ENCODE measurements at regions not wholly inside any gene's neighbourhood (a gene's known extent, or its start where the extent isn't known, plus 50 kb on each side); places are given as distances from the start of the nearest gene placed in this dataset.

DNA sequence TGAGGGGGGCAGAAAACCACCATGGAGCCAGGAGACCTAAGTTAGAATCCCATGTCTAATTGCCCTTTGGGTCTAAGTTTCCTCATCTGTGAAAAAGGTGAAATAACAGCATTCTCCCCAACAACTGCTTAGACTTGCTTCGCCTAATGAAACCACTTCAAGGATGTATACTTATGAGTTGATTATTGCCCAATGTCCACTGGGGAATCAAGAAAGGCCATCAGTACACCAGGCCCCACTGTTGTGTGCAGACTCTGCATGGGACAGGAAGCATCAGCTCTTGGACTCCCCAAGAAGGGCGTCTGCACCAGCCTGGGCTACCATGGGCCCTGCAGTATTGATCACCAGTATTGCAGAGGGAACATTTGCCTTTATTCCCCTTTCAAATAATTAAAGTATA lies 189.6 kb downstream of the MAFB start:
- H3K4me1 ChIP-seq (ENCODE audit: insufficient read depth, low read length): peaks cover 72% of the 10 kb centered on the region
- H3K27me3 ChIP-seq (ENCODE audit: insufficient read depth, low read length): no peaks in the 10 kb centered on the region
- no peaks in the 10 kb centered on the region for H3K9me3 ChIP-seq (ENCODE audit: low read depth, low read length)
- no peak overlapping the region for H3K4me3 ChIP-seq (ENCODE audit: low read length)

DNA sequence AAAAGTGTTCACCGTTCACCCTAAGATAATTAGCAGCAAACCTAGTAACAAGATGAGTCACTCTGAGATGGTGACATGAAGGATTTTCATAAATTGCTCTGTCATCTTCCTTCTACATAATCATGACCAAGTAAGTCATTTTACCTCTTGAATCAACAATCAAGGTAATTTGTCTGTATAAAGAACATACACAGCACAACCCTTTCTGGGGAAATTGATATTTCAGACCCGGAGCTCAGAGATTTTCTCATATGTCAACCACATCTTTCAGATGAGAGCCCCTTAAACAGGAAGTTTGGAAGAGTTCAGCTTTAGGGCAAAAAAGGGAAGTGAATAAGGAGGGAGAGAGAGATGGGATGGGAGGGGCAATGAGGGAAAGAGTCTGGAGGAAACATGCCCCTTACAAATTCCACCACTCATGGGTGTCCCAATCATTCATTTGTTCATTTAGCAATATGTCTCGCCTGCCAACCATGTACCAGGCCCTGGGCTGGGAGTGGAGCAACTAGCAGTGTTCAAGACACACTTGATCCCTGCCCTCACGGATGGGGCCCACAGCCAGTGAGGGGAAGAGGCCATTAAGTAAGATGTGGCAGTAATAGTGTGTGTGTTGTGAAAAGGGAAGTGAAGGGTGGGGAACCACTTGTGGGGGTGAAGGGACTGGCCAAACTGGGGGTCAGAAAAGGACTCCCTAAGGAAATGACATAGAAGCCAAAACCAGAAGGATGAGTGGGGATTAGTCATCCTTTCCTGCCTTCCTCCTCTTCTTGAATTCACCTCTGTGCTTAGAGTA lies 190.9 kb downstream of the MAFB start:
- Histone ChIP-seq H3K9me3 (ENCODE audit: low read depth, low read length) (no peaks in the 10 kb centered on the region), H3K4me1 (ENCODE audit: insufficient read depth, low read length) (peaks cover 74% of the 10 kb centered on the region), H3K4me3 (ENCODE audit: low read length) (no peak overlapping the region), H3K27me3 (ENCODE audit: insufficient read depth, low read length) (no peaks in the 10 kb centered on the region)

DNA sequence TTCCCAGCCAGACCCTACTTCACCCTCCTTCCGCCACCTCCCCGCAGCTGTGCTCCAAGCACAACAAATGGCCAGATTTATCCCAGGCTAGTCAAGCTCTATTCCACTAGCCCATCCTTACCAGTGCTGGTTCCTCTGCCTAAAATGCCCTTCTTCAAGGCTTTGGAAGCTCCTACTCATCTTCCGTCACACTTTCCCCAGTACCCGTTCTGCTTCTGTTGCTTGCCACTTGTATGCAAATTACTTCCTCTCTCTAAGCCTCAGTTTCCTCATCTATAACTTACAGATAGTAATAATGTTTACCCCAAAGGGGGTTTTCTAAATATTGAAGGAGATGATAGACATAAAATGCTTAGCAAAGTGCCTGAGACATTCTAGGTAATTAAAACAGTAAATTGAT lies 193.1 kb downstream of the MAFB start:
- H3K4me1 ChIP-seq (ENCODE audit: insufficient read depth, low read length): peaks cover 84% of the 10 kb centered on the region
- no peaks in the 10 kb centered on the region for H3K9me3 ChIP-seq (ENCODE audit: low read depth, low read length)
- no peak overlapping the region for H3K4me3 ChIP-seq (ENCODE audit: low read length)
- H3K27me3 ChIP-seq (ENCODE audit: insufficient read depth, low read length): no peaks in the 10 kb centered on the region

DNA sequence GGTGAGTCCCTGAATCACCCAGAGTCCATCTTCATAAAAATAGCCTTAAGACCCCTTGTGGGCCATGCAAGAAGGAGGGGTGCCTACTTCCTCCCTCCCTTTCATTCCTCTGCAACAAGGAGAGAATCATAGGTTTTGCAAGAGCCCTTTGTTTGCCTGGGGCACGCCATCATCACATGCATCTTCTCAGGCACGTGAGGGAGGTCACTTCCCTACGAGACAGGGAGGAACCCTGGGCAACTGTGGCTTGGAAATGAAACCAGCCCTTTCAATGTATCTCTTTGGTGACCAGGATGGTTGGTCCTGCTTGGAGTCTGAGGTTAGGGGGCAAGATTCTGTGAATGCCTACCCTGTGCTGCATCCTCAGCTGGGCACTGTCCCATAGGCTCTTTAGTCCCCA lies 194.8 kb downstream of the MAFB start:
- Histone ChIP-seq H3K4me3 (ENCODE audit: low read length) (no peak overlapping the region), H3K9me3 (ENCODE audit: low read depth, low read length) (no peaks in the 10 kb centered on the region), H3K4me1 (ENCODE audit: insufficient read depth, low read length) (peaks cover 78% of the 10 kb centered on the region), H3K27me3 (ENCODE audit: insufficient read depth, low read length) (no peaks in the 10 kb centered on the region)

DNA sequence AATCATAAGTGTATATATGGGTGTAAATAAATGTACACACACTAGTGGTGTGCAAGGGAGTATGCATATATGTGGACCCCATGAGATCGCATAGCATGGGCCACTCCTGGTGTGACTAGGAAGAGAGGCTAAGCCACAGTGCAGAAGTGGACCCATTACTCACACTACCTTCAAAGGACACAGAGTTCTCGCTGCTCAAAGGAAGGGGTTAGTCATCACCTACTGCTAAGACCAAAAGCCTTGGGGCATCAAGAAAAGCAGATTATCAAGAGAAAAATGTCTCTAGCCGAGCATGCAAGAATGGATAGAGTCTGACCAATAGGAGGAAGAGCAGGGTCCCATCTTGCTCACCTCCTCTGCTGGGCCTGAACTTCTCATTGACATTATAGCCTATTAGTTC lies 195.5 kb downstream of the MAFB start:
- Histone ChIP-seq H3K4me3 (ENCODE audit: low read length) (no peak overlapping the region), H3K4me1 (ENCODE audit: insufficient read depth, low read length) (peaks cover 71% of the 10 kb centered on the region), H3K27me3 (ENCODE audit: insufficient read depth, low read length) (no peaks in the 10 kb centered on the region), H3K9me3 (ENCODE audit: low read depth, low read length) (no peaks in the 10 kb centered on the region)

DNA sequence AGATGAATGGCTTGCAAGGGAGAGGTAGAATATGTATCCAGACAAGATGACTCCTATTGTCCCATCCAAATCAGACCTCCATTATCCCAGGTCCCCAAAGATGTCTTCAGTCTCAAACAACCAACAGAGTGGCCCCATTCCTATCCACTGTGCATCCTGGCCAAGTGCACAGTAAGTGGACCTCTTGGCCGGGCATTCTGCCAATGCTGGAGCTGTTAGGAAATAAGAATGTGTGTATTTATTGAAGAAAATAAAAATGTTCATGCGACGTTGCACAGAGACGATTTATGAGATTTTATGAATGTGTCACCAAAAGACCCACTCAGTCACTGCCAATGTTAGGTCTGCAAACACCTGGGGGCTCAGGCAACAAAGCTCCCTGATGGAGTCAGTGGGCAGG lies 196.0 kb downstream of the MAFB start:
- H3K4me1 ChIP-seq (ENCODE audit: insufficient read depth, low read length): peaks cover 68% of the 10 kb centered on the region
- H3K4me3 ChIP-seq (ENCODE audit: low read length): no peak overlapping the region

DNA sequence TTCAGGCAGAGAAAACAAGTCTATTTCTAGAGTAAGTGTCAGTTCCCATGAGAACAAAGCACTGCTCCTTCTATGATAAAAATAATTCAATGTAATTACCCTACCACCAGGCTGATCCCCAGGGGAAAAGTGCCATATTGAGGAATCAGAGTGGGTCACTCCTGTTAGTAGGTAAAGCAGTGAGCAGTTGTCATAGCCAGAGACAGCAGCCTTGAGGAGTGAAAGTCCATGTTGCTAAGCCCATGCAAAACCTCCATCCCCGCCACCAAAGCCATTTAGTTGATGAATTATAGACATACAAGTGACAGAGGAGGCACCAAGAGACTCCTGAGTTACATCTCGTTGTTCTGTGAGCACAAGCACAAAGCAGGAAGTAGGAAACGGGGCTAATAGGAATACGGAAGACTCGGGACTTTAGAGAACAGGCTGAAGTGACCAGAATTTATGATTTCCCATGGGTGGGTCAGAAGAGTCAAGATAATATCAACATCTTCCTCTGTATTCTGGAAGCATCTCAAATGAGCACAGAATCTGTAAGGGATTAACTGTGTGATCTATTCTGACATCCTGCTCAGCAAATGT lies 197.9 kb downstream of the MAFB start:
- peaks cover 54% of the 10 kb centered on the region for H3K4me1 ChIP-seq (ENCODE audit: insufficient read depth, low read length)
- no peaks in the 10 kb centered on the region for H3K9me3 ChIP-seq (ENCODE audit: low read depth, low read length)
- no peak overlapping the region for H3K4me3 ChIP-seq (ENCODE audit: low read length)
- no peaks in the 10 kb centered on the region for H3K27me3 ChIP-seq (ENCODE audit: insufficient read depth, low read length)

More for the DNA sequence above, 196.0 kb downstream of the MAFB start:
- Histone ChIP-seq H3K9me3 (ENCODE audit: low read depth, low read length) (no peaks in the 10 kb centered on the region), H3K27me3 (ENCODE audit: insufficient read depth, low read length) (no peaks in the 10 kb centered on the region)

DNA sequence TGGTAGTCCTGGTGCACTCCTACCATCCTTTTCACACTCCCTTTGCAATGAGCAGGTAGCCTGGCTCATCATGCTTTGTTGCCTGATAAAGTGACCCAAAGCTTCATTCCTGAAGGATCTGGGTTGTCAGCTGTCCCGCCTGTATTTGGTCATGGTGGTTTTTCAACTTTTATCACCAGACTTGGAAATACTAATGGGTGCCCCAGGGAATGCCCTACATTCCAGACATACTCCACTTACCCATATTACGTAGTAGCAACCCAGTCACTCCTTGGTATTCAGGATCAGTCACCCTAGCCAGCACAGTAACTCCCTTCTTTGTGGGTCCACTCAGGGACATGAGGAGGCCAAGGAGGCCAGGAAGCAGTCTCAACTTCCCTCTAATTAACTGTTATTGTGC lies 199.2 kb downstream of the MAFB start:
- Histone ChIP-seq H3K4me1 (ENCODE audit: insufficient read depth, low read length) (peaks cover 42% of the 10 kb centered on the region), H3K4me3 (ENCODE audit: low read length) (no peak overlapping the region), H3K9me3 (ENCODE audit: low read depth, low read length) (no peaks in the 10 kb centered on the region), H3K27me3 (ENCODE audit: insufficient read depth, low read length) (no peaks in the 10 kb centered on the region)

DNA sequence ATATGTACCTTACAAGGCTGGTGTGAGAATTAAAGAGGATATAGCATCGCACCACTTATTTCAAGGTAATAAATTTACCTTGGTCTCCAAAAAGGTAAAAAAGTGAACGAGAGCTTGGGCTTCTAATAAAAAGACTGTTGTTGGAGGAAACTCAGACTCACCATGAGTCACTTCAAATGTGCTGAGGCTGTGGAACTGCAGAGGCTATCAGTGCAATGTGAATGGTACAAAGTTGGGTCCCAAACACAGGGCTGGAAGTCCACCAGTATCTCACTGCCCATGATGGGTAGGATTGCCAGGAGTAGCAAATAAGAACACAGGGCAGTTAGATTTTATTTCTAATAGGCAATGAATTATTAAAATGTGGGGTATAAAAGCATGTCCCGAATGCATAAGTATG lies 200.6 kb downstream of the MAFB start:
- peaks cover 27% of the 10 kb centered on the region for H3K4me1 ChIP-seq (ENCODE audit: insufficient read depth, low read length)
- H3K27me3 ChIP-seq (ENCODE audit: insufficient read depth, low read length): no peaks in the 10 kb centered on the region
- H3K9me3 ChIP-seq (ENCODE audit: low read depth, low read length): no peaks in the 10 kb centered on the region

DNA sequence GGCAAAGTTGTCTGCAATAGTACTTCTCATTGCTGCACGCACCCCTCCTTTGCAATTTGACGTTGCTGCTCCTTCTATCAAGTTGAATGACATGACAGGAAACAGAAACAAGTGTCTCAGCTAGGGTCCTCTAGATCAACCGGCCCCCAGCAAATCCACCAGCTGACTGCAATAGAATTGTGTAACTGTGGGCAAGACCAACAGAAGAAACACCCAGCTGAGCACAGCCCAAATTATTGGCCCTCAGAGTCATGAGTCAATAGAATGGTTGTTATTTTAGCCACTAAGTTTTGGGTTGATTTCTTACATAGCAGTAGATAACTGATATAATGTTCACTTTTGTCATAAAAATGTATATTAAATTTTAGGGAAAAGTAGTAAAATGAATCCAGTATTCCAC lies 202.7 kb downstream of the MAFB start:
- no peaks in the 10 kb centered on the region for H3K27me3 ChIP-seq (ENCODE audit: insufficient read depth, low read length)
- H3K9me3 ChIP-seq (ENCODE audit: low read depth, low read length): no peaks in the 10 kb centered on the region
- peaks cover 6% of the 10 kb centered on the region for H3K4me1 ChIP-seq (ENCODE audit: insufficient read depth, low read length)
- H3K4me3 ChIP-seq (ENCODE audit: low read length): no peak overlapping the region

More for the DNA sequence above, 200.6 kb downstream of the MAFB start:
- no peak overlapping the region for H3K4me3 ChIP-seq (ENCODE audit: low read length)

DNA sequence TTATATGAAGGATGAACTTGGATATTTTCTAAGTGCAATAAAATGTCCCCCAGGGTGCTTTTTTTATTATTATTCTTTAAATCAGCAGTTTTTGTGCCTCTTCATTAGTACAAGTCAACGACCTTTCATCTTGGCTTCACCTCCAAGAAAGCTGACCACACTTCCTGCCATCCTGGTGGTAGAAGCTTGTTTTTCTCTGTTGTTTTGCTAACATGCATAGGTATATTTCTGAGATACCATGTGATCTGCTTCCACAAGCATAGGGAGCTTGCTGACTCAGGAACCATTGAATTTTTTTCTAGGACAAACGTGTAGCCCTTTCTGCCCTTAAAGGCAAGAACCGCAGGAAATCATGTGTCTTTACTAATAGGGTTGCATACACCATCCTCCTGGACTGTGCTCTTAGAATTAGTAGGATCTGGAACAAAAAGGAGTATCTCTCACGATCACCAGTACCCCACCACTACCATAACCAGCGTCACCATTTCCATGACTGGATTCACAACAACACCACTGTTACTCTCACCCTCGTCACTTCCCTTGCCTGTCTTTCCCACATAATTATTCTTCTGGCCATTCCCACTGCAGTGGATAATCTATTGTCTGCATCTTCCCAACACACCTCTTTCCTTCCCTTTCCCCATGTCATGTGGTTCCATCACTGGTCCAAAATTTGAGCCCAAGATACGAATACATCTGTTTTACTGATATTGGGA lies 207.1 kb downstream of the MAFB start:
- Histone ChIP-seq H3K27me3 (ENCODE audit: insufficient read depth, low read length) (no peaks in the 10 kb centered on the region), H3K4me1 (ENCODE audit: insufficient read depth, low read length) (no peaks in the 10 kb centered on the region), H3K4me3 (ENCODE audit: low read length) (no peak overlapping the region), H3K9me3 (ENCODE audit: low read depth, low read length) (no peaks in the 10 kb centered on the region)

DNA sequence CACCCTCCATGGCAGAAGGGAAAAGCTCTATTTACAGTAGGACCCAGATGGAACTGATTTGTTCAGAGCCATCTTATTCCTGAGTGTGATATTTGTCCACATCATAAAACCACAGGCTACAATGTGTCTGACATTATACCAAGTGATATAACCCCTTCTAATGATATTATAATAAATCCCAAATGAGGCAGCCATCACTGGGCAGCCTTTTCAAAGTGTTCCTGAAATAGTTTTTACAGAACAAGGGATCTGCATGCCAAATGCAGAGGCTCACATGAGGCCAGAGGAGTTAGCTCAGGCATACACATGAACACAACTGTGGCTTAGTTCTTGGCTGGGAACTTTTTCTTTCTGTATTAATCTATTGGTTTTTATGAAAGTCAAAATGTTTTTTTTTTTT lies 207.7 kb downstream of the MAFB start:
- Histone ChIP-seq H3K9me3 (ENCODE audit: low read depth, low read length) (no peaks in the 10 kb centered on the region), H3K4me3 (ENCODE audit: low read length) (no peak overlapping the region), H3K27me3 (ENCODE audit: insufficient read depth, low read length) (no peaks in the 10 kb centered on the region), H3K4me1 (ENCODE audit: insufficient read depth, low read length) (no peaks in the 10 kb centered on the region)

DNA sequence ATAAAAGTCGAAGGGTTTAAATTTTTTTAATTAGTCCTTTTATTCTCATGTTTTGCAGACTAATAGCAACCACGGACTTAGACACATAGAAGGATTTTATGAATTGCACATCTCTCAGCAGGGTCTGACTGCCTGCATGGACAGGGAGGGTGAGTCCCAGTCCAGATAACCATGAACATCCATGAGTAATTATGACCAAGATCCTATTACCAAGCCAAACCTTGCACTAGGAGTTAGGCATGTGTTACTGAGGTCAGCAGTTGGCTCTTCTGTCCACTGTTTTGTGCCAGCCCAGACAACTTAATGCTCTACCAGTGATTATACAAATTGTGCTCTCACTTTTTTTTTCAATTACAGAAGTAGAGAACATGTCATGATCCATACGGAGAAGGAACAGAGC lies 211.2 kb downstream of the MAFB start:
- Histone ChIP-seq H3K9me3 (ENCODE audit: low read depth, low read length) (no peaks in the 10 kb centered on the region), H3K27me3 (ENCODE audit: insufficient read depth, low read length) (no peaks in the 10 kb centered on the region), H3K4me3 (ENCODE audit: low read length) (no peak overlapping the region), H3K4me1 (ENCODE audit: insufficient read depth, low read length) (no peaks in the 10 kb centered on the region)

DNA sequence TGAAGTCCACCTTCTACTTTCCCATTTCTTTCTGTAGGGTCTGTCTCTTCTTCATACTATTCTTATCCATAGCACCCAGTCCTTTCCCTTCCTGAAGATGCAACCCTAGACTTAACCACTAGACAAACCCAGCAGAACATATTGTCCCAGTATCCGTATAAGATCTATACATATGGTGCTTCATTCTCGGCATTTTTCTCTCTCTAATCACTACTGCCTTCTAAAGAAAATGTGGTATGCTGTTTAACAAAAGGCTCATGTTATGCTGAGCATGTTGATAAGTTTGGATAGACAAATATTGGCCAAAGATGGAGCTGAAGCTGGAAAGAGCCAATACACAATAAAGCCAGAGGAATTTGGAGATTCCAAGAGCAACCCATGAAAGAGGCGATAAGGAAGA lies 212.6 kb downstream of the MAFB start:
- Histone ChIP-seq H3K4me3 (ENCODE audit: low read length) (no peak overlapping the region), H3K27me3 (ENCODE audit: insufficient read depth, low read length) (no peaks in the 10 kb centered on the region), H3K9me3 (ENCODE audit: low read depth, low read length) (no peaks in the 10 kb centered on the region), H3K4me1 (ENCODE audit: insufficient read depth, low read length) (peaks cover 7% of the 10 kb centered on the region)

DNA sequence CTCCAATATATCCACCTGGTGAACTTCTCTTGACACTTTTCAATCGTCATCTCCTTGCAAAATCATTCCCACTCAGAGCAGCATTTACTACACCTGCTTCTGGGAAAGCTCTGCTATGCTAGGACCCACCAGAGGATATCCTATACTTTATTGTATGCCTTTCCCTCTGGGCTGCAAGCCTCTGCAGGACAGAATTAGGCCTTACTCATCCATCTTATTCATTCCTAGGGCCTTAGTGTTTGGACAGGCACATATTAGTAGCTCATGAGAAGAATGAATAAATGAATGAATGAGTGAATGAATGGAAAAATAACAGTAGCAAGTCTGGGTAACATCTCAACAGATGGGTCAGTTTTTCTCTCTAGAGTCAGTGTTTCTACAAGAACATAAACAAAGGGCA lies 216.1 kb downstream of the MAFB start:
- H3K4me1 ChIP-seq (ENCODE audit: insufficient read depth, low read length): peaks cover 27% of the 10 kb centered on the region
- H3K4me3 ChIP-seq (ENCODE audit: low read length): no peak overlapping the region
- no peaks in the 10 kb centered on the region for H3K9me3 ChIP-seq (ENCODE audit: low read depth, low read length)
- no peaks in the 10 kb centered on the region for H3K27me3 ChIP-seq (ENCODE audit: insufficient read depth, low read length)
